Kidney epithelial cell (primary cell): ENCODE measurements at regions not wholly inside any gene's neighbourhood (a gene's known extent, or its start where the extent isn't known, plus 50 kb on each side); places are given as distances from the start of the nearest gene placed in this dataset.

Experiments
- DNase-seq: peaks from one replicate; pipeline ENCODE4 v3.0.0-alpha.2; 2010; ENCODE audit warnings: low read depth
- H3K27me3 ChIP-seq: 2 replicates; pipeline ENCODE4 v1.6.0; 2011; ENCODE audit warnings: low read length; ENCODE audit not compliant: control insufficient read depth, insufficient read depth
- H3K36me3 ChIP-seq: 2 replicates; pipeline ENCODE4 v1.5.1; 2011; ENCODE audit warnings: low read length; ENCODE audit not compliant: control insufficient read depth, insufficient read depth
- H3K4me3 ChIP-seq: 2 replicates; pipeline ENCODE4 v1.5.1; 2011; ENCODE audit warnings: low read depth, mild to moderate bottlenecking, control low read depth, low read length
- CTCF ChIP-seq: IDR thresholded peaks from 2 replicates; pipeline ENCODE4 v1.5.1; 2011; ENCODE audit warnings: mild to moderate bottlenecking, moderate library complexity, low read length, control low read depth, inconsistent platforms; ENCODE audit not compliant: insufficient read depth, poor library complexity, severe bottlenecking

- DNase-seq = no peak
- no peak for TF ChIP-seq CTCF
- Histone ChIP-seq H3K4me3 (no peak overlapping the region), H3K36me3 (no peaks in the 10 kb centered on the region), H3K27me3 (no peaks in the 10 kb centered on the region)
Observed at GRCh38 chr13:74219566-74219965, 85.4 kb upstream of the KLF12 start.

- no peak for DNase-seq
- H3K4me3 ChIP-seq = no peak overlapping the region
- no peaks in the 10 kb centered on the region for H3K36me3 ChIP-seq
- TF ChIP-seq CTCF = no peak
- H3K27me3 ChIP-seq = no peaks in the 10 kb centered on the region
Observed at GRCh38 chr13:74218291-74218690, 84.1 kb upstream of the KLF12 start.

GRCh38 chr13:74217811-74218210 lies 83.6 kb upstream of the KLF12 start:
- no peak for DNase-seq
- H3K4me3 ChIP-seq = no peak overlapping the region
- no peaks in the 10 kb centered on the region for H3K36me3 ChIP-seq
- TF ChIP-seq CTCF = no peak
- no peaks in the 10 kb centered on the region for H3K27me3 ChIP-seq

- Histone ChIP-seq H3K27me3 (no peaks in the 10 kb centered on the region), H3K36me3 (no peaks in the 10 kb centered on the region), H3K4me3 (no peak overlapping the region)
- TF ChIP-seq CTCF = no peak
- no peak for DNase-seq
Observed at GRCh38 chr13:74215420-74215819, 81.2 kb upstream of the KLF12 start.

- no peak for DNase-seq
- no peak for TF ChIP-seq CTCF
- Histone ChIP-seq H3K4me3 (no peak overlapping the region), H3K27me3 (no peaks in the 10 kb centered on the region), H3K36me3 (no peaks in the 10 kb centered on the region)
Observed at GRCh38 chr13:74214321-74214720, 80.1 kb upstream of the KLF12 start.

GRCh38 chr13:74210693-74211393 lies 76.6 kb upstream of the KLF12 start:
- Histone ChIP-seq H3K36me3 (no peaks in the 10 kb centered on the region), H3K4me3 (no peak overlapping the region), H3K27me3 (no peaks in the 10 kb centered on the region)
- no peak for DNase-seq
- no peak for TF ChIP-seq CTCF
